GM18505 (cell line): ENCODE measurements at regions not wholly inside any gene's neighbourhood (a gene's known extent, or its start where the extent isn't known, plus 50 kb on each side); places are given as distances from the start of the nearest gene placed in this dataset.

Experiments
- ATAC-seq: cut with Tn5 transposase; IDR thresholded peaks from one replicate; pipeline ENCODE4 v1.9.1; 2021; ENCODE audit not compliant: unreplicated experiment
- POLR2A ChIP-seq: IDR thresholded peaks from 4 replicates; pipeline ENCODE4 v1.6.1; 2011; ENCODE audit warnings: borderline replicate concordance; ENCODE audit not compliant: insufficient read depth, insufficient read length; ENCODE audit errors: extremely low read depth

GRCh38 chr13:111646456-111646855 is 326.0 kb downstream of the TEX29 start:
- no peak for TF ChIP-seq POLR2A
- no peak for ATAC-seq

- no peak for TF ChIP-seq POLR2A
- no peak for ATAC-seq
Measured at GRCh38 chr13:111648885-111649284, 328.4 kb downstream of the TEX29 start.

- ATAC-seq: no peak
- TF ChIP-seq POLR2A: no peak
Measured at GRCh38 chr13:111650626-111651025, 330.2 kb downstream of the TEX29 start.

GRCh38 chr13:111652676-111653075 is 332.2 kb downstream of the TEX29 start:
- no peak for ATAC-seq
- no peak for TF ChIP-seq POLR2A

GRCh38 chr13:111654531-111654930 is 334.1 kb downstream of the TEX29 start:
- ATAC-seq: no peak

GRCh38 chr13:111656439-111656838 is 336.0 kb downstream of the TEX29 start:
- ATAC-seq: no peak
- TF ChIP-seq POLR2A: no peak

More at GRCh38 chr13:111654531-111654930, 334.1 kb downstream of the TEX29 start:
- no peak for TF ChIP-seq POLR2A

- no peak for ATAC-seq
Measured at GRCh38 chr13:111657013-111657412, 336.6 kb downstream of the TEX29 start.

GRCh38 chr13:111658145-111659100 is 338.0 kb downstream of the TEX29 start:
- ATAC-seq: no peak

More at GRCh38 chr13:111657013-111657412, 336.6 kb downstream of the TEX29 start:
- TF ChIP-seq POLR2A: no peak

GRCh38 chr13:111659219-111659775 is 338.9 kb downstream of the TEX29 start:
- no peak for ATAC-seq
- TF ChIP-seq POLR2A: no peak

More at GRCh38 chr13:111658145-111659100, 338.0 kb downstream of the TEX29 start:
- no peak for TF ChIP-seq POLR2A

GRCh38 chr13:111659842-111660241 is 339.4 kb downstream of the TEX29 start:
- TF ChIP-seq POLR2A: no peak
- ATAC-seq: no peak

- no peak for TF ChIP-seq POLR2A
- no peak for ATAC-seq
Measured at GRCh38 chr13:111661052-111661451, 340.6 kb downstream of the TEX29 start.

GRCh38 chr13:111661776-111662175 is 341.3 kb downstream of the TEX29 start:
- no peak for TF ChIP-seq POLR2A
- ATAC-seq: no peak

GRCh38 chr13:111662451-111662850 is 342.0 kb downstream of the TEX29 start:
- no peak for TF ChIP-seq POLR2A
- no peak for ATAC-seq

GRCh38 chr13:111662895-111663294 is 342.5 kb downstream of the TEX29 start:
- no peak for ATAC-seq
- TF ChIP-seq POLR2A: no peak
